OCI-LY3 (cell line): ENCODE measurements at regions not wholly inside any gene's neighbourhood (a gene's known extent, or its start where the extent isn't known, plus 50 kb on each side); places are given as distances from the start of the nearest gene placed in this dataset.

ENCODE experiments used
- H2AFZ ChIP-seq: fragments of 200-600, 300-600 bp; shearing (Covaris generic); 2 replicates; pipeline ENCODE4 v1.6.0; 2014; ENCODE audit warnings: antibody characterized with exemption, low read depth, low read length
- H3K27ac ChIP-seq: fragments of 200-600, 300-600 bp; sonication (generic); 2 replicates; pipeline ENCODE4 v1.5.1; 2014; ENCODE audit warnings: mild to moderate bottlenecking, low read length, moderate library complexity, mixed read lengths
- H3K27me3 ChIP-seq: fragments of 200-600, 300-600 bp; sonication (generic); 2 replicates; pipeline ENCODE4 v1.6.1; 2014; ENCODE audit warnings: low read depth, low read length, mixed read lengths
- H3K36me3 ChIP-seq: fragments of 200-600, 300-600 bp; sonication (generic); replicated peaks from 2 replicates; pipeline ENCODE3; 2014; ENCODE audit warnings: low read depth, low read length, mixed read lengths
- H3K4me1 ChIP-seq: fragments of 300-600, 200-600 bp; sonication (generic); 2 replicates; pipeline ENCODE4 v1.6.1; 2014; ENCODE audit warnings: low read length, mixed read lengths
- H3K4me2 ChIP-seq: fragments of 200-600, 300-600 bp; sonication (generic); 2 replicates; pipeline ENCODE4 v1.6.1; 2014; ENCODE audit warnings: low read length, mixed read lengths
- H3K4me3 ChIP-seq: fragments of 300-600, 200-600 bp; sonication (generic); 2 replicates; pipeline ENCODE4 v1.5.1; 2014; ENCODE audit warnings: antibody characterized with exemption, mild to moderate bottlenecking, low read length, moderate library complexity
- H3K79me2 ChIP-seq: fragments of 300-600, 200-600 bp; shearing (Covaris generic); 2 replicates; pipeline ENCODE4 v1.6.1; 2014; ENCODE audit warnings: mild to moderate bottlenecking, low read length, mixed read lengths
- H3K9ac ChIP-seq: fragments of 300-600, 200-600 bp; shearing (Covaris generic); 2 replicates; pipeline ENCODE4 v1.6.0; 2014; ENCODE audit warnings: mild to moderate bottlenecking, low read length, moderate library complexity
- H3K9me3 ChIP-seq: fragments of 200-600, 300-600 bp; shearing (Covaris generic); 2 replicates; pipeline ENCODE4 v1.6.1; 2014; ENCODE audit warnings: low read length, mixed read lengths; ENCODE audit not compliant: insufficient read depth
- H4K20me1 ChIP-seq: fragments of 200-600, 300-600 bp; sonication (generic); 2 replicates; pipeline ENCODE4 v1.6.1; 2016; ENCODE audit warnings: low read length, mixed read lengths; ENCODE audit not compliant: insufficient read depth
- CTCF ChIP-seq: fragments of 200-600, 300-600 bp; sonication (generic); IDR thresholded peaks from 2 replicates; pipeline ENCODE4 v1.5.1; 2014; ENCODE audit warnings: antibody characterized with exemption, low read length, low read depth
- EZH2phosphoT487 ChIP-seq: fragments of 200-600 bp; shearing (Covaris generic); IDR thresholded peaks from 2 replicates; pipeline ENCODE4 v1.6.1; 2018; ENCODE audit warnings: antibody characterized with exemption, mixed run types, low read depth

- H3K79me2 ChIP-seq, result no peaks in the 10 kb centered on the region
- peaks cover 19% of the 10 kb centered on the region for H3K4me1 ChIP-seq
- no peak overlapping the region for H3K9ac ChIP-seq
These were observed 327.5 kb downstream of the NDFIP2 start for GRCh38 chr13:79808475-79808874.

GRCh38 chr13:79807554-79807953 lies 326.6 kb downstream of the NDFIP2 start:
- Histone ChIP-seq H3K9ac (no peak overlapping the region), H3K27ac (no peak overlapping the region), H2AFZ (no peak overlapping the region), H3K4me3 (no peak overlapping the region), H3K36me3 (no peaks in the 10 kb centered on the region), H3K4me2 (no peak overlapping the region), H3K9me3 (no peaks in the 10 kb centered on the region), H3K27me3 (no peaks in the 10 kb centered on the region), H3K4me1 (peaks cover 10% of the 10 kb centered on the region), H3K79me2 (no peaks in the 10 kb centered on the region), H4K20me1 (no peaks in the 10 kb centered on the region)
- no peak for TF ChIP-seq EZH2phosphoT487
- TF ChIP-seq CTCF, result no peak

More at GRCh38 chr13:79808475-79808874, 327.5 kb downstream of the NDFIP2 start:
- H3K36me3 ChIP-seq, result peaks cover under 1% of the 10 kb centered on the region
- H3K27me3 ChIP-seq, result no peaks in the 10 kb centered on the region
- no peak overlapping the region for H3K27ac ChIP-seq
- H3K4me3 ChIP-seq, result no peak overlapping the region
- TF ChIP-seq CTCF (no peak), EZH2phosphoT487 (no peak)
- H4K20me1 ChIP-seq, result no peaks in the 10 kb centered on the region
- no peak overlapping the region for H3K4me2 ChIP-seq
- no peak overlapping the region for H2AFZ ChIP-seq
- no peaks in the 10 kb centered on the region for H3K9me3 ChIP-seq

DNA sequence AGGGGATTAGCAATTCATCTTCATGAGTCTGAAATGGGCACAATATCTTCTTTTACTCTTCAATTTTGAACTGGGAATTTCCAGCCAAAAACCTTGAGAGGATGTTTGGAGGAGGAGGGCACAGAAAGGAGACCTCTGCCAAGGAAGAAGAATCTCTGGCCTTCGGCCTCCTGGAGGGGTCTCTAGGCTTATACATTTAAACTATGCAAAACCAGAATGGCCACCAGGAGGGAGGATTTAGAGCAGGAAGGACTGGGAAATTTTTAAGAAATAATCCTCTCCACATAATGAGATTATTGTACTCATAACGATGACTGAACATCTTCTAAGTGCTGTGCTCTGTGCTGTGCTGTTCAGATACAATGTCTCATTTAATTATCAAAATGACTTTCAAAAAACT lies 325.9 kb downstream of the NDFIP2 start:
- H3K4me1 ChIP-seq, result peaks cover 2% of the 10 kb centered on the region
- no peaks in the 10 kb centered on the region for H3K27me3 ChIP-seq
- no peak overlapping the region for H3K27ac ChIP-seq
- H3K36me3 ChIP-seq, result no peaks in the 10 kb centered on the region
- H3K79me2 ChIP-seq, result no peaks in the 10 kb centered on the region
- no peak overlapping the region for H3K4me2 ChIP-seq
- H3K4me3 ChIP-seq, result no peak overlapping the region
- no peak for TF ChIP-seq EZH2phosphoT487
- TF ChIP-seq CTCF, result no peak
- no peaks in the 10 kb centered on the region for H3K9me3 ChIP-seq
- no peaks in the 10 kb centered on the region for H4K20me1 ChIP-seq
- H3K9ac ChIP-seq, result no peak overlapping the region
- no peak overlapping the region for H2AFZ ChIP-seq

GRCh38 chr13:79805317-79805716 lies 324.4 kb downstream of the NDFIP2 start:
- H3K36me3 ChIP-seq, result no peaks in the 10 kb centered on the region
- no peaks in the 10 kb centered on the region for H3K79me2 ChIP-seq
- H3K4me3 ChIP-seq, result no peak overlapping the region
- H3K27me3 ChIP-seq, result no peaks in the 10 kb centered on the region
- H4K20me1 ChIP-seq, result no peaks in the 10 kb centered on the region
- no peaks in the 10 kb centered on the region for H3K9me3 ChIP-seq
- no peak overlapping the region for H3K4me2 ChIP-seq
- H3K27ac ChIP-seq, result no peak overlapping the region
- no peak for TF ChIP-seq CTCF
- no peak for TF ChIP-seq EZH2phosphoT487
- H3K4me1 ChIP-seq, result no peaks in the 10 kb centered on the region
- no peak overlapping the region for H2AFZ ChIP-seq
- H3K9ac ChIP-seq, result no peak overlapping the region
